Esophagus squamous epithelium (tissue), 4 donors: ENCODE measurements at regions not wholly inside any gene's neighbourhood (a gene's known extent, or its start where the extent isn't known, plus 50 kb on each side); places are given as distances from the start of the nearest gene placed in this dataset.

ENCODE experiments used
- POLR2A ChIP-seq, 4 donors: fragments of 450-650 bp; IDR thresholded peaks; one replicate each; pipeline ENCODE4 v1.6.1; 2017; ENCODE audit warnings: antibody characterized with exemption in 4 of 4, mild to moderate bottlenecking in 4 of 4, moderate library complexity in 3 of 4
- TF ChIP-seq, protein P1 (sequence below), 6 experiments: fragments of 450-650 bp in 4 of 6; fragments of 200-600 bp in 2 of 6; sonication (generic) in 2 of 6; IDR thresholded peaks; one replicate each; pipeline ENCODE4 v1.5.1; 2016 to 2019; ENCODE audit warnings: antibody characterized with exemption in 6 of 6, mild to moderate bottlenecking in 4 of 6, moderate library complexity in 4 of 6

DNA sequence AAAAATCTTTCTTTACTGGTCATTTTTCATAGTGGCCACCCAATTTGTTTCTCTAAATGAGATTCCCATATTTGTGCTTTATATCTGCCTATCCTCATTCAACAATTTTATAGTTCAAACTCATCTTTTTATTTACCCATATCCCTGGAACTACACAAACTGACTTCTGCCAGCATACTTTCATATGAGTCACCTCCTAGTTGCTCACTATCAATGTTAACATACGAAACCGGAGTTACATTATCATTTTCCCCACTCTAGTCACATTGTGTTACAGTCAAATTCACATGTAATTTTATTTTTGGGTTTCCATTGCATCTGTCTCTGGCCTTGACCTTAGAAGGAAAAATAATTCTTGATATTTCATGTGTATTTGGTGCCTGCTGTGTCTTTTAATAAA, 499.4 kb downstream of the MAFB start:
- TF ChIP-seq, protein P1, sequence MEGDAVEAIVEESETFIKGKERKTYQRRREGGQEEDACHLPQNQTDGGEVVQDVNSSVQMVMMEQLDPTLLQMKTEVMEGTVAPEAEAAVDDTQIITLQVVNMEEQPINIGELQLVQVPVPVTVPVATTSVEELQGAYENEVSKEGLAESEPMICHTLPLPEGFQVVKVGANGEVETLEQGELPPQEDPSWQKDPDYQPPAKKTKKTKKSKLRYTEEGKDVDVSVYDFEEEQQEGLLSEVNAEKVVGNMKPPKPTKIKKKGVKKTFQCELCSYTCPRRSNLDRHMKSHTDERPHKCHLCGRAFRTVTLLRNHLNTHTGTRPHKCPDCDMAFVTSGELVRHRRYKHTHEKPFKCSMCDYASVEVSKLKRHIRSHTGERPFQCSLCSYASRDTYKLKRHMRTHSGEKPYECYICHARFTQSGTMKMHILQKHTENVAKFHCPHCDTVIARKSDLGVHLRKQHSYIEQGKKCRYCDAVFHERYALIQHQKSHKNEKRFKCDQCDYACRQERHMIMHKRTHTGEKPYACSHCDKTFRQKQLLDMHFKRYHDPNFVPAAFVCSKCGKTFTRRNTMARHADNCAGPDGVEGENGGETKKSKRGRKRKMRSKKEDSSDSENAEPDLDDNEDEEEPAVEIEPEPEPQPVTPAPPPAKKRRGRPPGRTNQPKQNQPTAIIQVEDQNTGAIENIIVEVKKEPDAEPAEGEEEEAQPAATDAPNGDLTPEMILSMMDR (IDR thresholded peaks at IDR 0.05), result no peak
- TF ChIP-seq POLR2A (IDR thresholded peaks at IDR 0.05), result no peak
